GM12872 (cell line): ENCODE measurements at regions not wholly inside any gene's neighbourhood (a gene's known extent, or its start where the extent isn't known, plus 50 kb on each side); places are given as distances from the start of the nearest gene placed in this dataset.

Experiments
- TF ChIP-seq, protein P1 (sequence below): IDR thresholded peaks from 3 replicates; pipeline ENCODE4 v1.5.1; 2011; ENCODE audit warnings: low read depth, mild to moderate bottlenecking, low read length, moderate library complexity; ENCODE audit not compliant: insufficient read depth

DNA sequence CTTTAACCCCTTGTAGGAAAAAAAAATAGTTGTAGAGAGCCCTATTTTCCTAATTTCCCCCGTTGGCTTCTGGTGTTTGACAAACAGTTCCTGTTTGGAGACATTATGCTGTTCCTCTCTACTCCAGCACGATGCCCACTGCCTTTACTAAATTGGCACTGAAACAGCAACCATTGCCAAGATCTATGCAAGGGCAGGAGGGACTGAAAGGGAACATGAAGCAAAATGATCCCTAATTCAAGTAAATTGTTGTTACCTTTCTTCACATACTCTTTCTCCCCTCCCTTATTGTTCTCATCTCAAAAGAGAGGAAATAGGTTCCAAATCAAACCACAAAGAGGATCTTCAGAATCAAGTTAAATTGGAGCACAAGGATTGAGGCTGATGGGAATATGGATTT, 764.1 kb upstream of the MMS22L start:
- TF ChIP-seq, protein P1, sequence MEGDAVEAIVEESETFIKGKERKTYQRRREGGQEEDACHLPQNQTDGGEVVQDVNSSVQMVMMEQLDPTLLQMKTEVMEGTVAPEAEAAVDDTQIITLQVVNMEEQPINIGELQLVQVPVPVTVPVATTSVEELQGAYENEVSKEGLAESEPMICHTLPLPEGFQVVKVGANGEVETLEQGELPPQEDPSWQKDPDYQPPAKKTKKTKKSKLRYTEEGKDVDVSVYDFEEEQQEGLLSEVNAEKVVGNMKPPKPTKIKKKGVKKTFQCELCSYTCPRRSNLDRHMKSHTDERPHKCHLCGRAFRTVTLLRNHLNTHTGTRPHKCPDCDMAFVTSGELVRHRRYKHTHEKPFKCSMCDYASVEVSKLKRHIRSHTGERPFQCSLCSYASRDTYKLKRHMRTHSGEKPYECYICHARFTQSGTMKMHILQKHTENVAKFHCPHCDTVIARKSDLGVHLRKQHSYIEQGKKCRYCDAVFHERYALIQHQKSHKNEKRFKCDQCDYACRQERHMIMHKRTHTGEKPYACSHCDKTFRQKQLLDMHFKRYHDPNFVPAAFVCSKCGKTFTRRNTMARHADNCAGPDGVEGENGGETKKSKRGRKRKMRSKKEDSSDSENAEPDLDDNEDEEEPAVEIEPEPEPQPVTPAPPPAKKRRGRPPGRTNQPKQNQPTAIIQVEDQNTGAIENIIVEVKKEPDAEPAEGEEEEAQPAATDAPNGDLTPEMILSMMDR: no peak

DNA sequence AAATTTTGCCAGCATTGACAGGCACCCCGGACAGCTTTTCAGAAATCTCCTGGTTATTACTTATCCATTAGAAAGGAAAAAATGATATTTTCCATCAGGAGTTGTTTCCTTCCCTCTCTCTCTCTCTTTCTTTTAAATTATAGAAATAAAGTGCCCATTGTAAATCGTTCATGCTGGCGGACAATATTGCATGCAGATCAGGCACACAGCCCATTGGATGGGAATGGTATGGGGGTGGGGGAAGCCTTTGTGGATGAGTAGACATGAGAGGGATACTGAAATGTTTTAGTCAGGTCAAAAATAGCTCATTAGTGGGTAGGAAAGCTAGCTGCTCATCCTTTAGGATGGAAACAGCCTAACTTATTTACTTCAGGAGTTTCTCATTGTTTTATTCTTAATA, 764.9 kb upstream of the MMS22L start:
- TF ChIP-seq, protein P1: no peak

DNA sequence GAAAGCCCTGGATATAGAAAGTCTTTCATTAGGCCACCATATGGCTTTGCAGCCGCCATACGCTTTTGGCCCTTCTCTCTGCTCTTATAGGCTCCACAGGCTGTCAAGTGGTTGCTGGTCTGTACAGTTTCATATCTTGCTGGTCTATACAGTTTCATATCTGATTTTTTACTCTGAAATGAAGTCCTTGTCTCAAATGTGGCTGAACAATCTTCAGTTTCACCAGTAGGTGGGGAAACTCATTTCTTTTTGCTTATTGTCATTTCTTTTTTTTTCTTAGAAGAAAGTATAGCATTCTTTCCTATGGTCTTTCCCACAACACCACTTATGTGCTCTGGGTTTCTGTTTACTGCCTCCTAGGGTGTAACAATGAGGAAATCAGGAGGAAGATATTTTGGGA, 771.4 kb upstream of the MMS22L start:
- TF ChIP-seq, protein P1: peak; percentile 19; the same call in 1 of the 3 replicates

DNA sequence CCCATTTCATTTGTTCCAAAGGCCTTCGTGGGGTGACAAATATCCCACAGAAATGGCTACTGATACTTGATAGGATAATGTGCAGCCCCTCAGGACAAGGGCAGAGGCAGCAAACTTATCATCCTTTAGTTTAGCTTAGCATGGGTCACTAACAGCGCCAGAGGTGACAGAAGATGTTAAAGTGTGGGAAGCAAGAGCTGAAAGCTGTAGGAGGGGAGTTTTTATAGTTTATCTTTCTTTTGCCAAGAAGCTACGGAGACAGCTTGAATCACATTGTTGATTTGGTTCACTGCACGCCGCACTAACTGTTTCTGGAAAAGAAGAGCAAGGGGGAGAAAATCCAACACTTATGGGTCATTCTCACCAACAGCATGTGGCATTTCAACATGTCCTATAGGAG, 773.9 kb upstream of the MMS22L start:
- TF ChIP-seq, protein P1: no peak

DNA sequence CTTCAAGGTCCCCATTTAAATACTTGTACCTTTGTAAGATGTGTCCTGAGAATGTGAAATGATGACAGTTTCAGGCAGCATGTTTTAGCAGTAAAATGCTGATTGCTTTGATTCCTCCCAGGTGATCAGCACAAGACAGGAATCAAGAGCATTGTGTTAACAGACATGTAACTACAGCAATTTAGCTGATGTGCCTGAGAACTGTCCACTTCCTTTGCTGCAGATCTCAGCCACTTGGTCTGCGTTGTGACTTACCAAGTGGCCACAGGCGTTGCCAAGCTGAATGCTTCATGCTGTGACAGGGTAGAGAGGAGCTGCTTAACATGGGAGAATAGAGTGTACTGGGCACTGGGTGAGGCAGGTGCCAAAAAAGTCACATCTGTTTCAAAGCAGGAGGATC, 767.0 kb upstream of the POU3F2 start:
- TF ChIP-seq, protein P1: no peak

DNA sequence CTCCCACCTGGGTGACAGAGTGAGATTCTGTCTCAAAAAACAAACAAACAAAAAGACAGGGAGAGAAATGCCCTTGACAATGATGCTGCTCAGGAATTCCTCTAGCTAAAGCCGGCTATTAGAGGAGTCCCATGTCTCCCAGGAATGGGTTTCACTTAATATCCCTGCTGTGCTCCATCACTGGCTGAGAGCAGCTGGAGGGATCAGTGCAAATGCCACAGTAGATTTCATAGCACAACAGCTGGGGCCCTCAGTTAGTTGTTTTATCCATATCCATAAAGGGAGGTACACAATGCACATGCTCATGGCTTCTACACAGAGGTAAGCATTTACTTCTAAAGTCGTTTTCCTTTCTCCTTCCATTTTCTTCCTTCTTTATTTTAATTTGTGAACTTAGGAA, 742.0 kb upstream of the POU3F2 start:
- TF ChIP-seq, protein P1: no peak

DNA sequence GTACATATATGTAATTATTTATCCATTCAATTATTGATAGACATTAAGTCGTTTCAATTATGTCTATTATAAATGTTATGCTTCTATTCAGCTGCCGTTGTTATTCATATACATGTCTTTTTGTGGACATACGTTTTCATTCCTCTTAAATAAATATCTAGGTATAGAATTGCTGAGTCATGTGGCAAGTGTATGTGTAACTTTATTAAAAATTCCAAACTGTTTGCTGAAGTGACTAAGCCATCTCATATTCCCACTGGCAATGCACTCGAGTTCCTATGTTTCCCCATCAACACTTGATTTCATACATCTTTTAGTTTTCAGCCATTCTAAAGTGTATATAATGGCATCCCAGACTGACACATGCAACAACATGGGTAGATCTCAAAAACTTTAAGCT, 739.7 kb upstream of the POU3F2 start:
- TF ChIP-seq, protein P1: no peak

DNA sequence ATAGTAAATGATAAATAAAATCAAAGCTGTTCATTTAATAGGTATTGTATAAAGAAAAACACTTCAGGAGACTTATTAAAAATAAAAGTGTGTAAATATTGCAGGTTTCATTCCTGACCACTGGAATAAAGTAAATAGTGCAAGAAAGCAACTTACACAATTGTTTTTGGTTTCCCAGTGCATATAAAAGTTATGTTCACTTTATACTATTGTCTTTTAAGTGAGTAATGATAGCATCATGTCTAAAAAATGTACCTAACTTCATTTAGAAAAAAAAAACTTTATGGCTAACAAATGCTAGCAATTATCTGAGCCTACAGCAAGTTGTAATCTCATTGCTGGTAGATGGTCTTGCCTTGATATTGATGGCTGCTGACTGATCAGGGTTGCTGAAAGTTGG, 726.6 kb upstream of the POU3F2 start:
- TF ChIP-seq, protein P1: no peak
